OCI-LY7 (cell line): ENCODE measurements at regions not wholly inside any gene's neighbourhood (a gene's known extent, or its start where the extent isn't known, plus 50 kb on each side); places are given as distances from the start of the nearest gene placed in this dataset.

Experiments
- EZH2phosphoT487 ChIP-seq: fragments of 200-600 bp; sonication (generic); IDR thresholded peaks from 2 replicates; pipeline ENCODE4 v1.6.1; 2018; ENCODE audit warnings: low read depth, borderline replicate concordance, mild to moderate bottlenecking, mixed run types, antibody characterized with exemption, low read length, moderate library complexity, mixed read lengths
- TF ChIP-seq, protein P1 (sequence below): fragments of 200-600 bp; sonication (generic); conservative IDR thresholded peaks from 2 replicates; pipeline ENCODE4 v1.5.1; 2014; ENCODE audit warnings: mild to moderate bottlenecking, antibody characterized with exemption, low read length, moderate library complexity, mixed read lengths

DNA sequence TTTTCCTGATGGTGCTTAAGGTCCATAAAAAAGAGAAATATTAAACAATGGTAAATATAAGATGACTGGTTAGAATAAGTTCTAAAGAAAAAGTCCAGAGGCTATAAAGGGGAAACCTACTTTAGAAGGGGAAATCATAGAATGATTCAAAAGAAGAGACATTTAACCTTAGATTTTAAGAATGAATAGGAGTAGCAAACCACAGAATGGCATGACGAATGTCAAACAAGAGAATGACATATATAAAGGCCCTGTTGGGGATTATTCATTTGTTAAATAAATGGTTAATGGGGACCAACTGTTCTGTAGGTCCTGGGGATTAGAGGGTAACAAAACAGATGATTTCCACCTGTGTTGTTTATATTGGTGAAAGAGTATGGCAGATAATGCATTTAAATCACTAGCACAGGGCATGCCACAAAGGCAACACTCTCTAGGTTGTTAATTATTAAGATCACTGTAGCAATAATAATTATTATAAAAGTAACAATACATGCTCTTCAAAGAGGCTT, 495.2 kb upstream of the GRIA1 start:
- TF ChIP-seq, protein P1, sequence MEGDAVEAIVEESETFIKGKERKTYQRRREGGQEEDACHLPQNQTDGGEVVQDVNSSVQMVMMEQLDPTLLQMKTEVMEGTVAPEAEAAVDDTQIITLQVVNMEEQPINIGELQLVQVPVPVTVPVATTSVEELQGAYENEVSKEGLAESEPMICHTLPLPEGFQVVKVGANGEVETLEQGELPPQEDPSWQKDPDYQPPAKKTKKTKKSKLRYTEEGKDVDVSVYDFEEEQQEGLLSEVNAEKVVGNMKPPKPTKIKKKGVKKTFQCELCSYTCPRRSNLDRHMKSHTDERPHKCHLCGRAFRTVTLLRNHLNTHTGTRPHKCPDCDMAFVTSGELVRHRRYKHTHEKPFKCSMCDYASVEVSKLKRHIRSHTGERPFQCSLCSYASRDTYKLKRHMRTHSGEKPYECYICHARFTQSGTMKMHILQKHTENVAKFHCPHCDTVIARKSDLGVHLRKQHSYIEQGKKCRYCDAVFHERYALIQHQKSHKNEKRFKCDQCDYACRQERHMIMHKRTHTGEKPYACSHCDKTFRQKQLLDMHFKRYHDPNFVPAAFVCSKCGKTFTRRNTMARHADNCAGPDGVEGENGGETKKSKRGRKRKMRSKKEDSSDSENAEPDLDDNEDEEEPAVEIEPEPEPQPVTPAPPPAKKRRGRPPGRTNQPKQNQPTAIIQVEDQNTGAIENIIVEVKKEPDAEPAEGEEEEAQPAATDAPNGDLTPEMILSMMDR, result no peak
- TF ChIP-seq EZH2phosphoT487, result no peak
